DND-41 (cell line): ENCODE measurements at regions not wholly inside any gene's neighbourhood (a gene's known extent, or its start where the extent isn't known, plus 50 kb on each side); places are given as distances from the start of the nearest gene placed in this dataset.

Source experiments
- ATAC-seq: fragments of 200-7000 bp; cut with Tn5 transposase; 3 replicates; pipeline ENCODE4 v1.9.1; 2021; ENCODE audit warnings: low read depth; ENCODE audit not compliant: insufficient read depth
- DNase-seq: peaks from one replicate; pipeline ENCODE4 v3.0.0-alpha.2; 2020
- H2AFZ ChIP-seq: 2 replicates; pipeline ENCODE4 v1.6.0; 2012; ENCODE audit warnings: low read depth, low read length
- H3K27ac ChIP-seq: 2 replicates; pipeline ENCODE4 v1.5.1; 2012; ENCODE audit warnings: low read length, inconsistent platforms
- H3K27me3 ChIP-seq: fragments of 200-600 bp; sonication (generic); 2 replicates; pipeline ENCODE4 v1.6.0; 2012; ENCODE audit warnings: low read length, mild to moderate bottlenecking, inconsistent platforms; ENCODE audit not compliant: insufficient read depth, poor library complexity
- H3K36me3 ChIP-seq: 2 replicates; pipeline ENCODE4 v1.5.1; 2012; ENCODE audit warnings: low read length, inconsistent platforms; ENCODE audit not compliant: insufficient read depth
- H3K4me1 ChIP-seq: 2 replicates; pipeline ENCODE4 v1.5.1; 2012; ENCODE audit warnings: mild to moderate bottlenecking, low read length; ENCODE audit not compliant: insufficient read depth
- H3K4me2 ChIP-seq: 2 replicates; pipeline ENCODE4 v1.6.0; 2012; ENCODE audit warnings: mild to moderate bottlenecking, moderate library complexity, low read length, inconsistent platforms; ENCODE audit not compliant: insufficient read depth
- H3K4me3 ChIP-seq, 2 experiments: fragments of 200-600 bp in 1 of 2; shearing (Covaris generic) in 1 of 2; 2 replicates each; pipeline ENCODE4 v1.5.1; 2012 to 2016; ENCODE audit warnings: inconsistent platforms in 2 of 2, low read length in 2 of 2, mild to moderate bottlenecking in 2 of 2, low read depth in 1 of 2, moderate library complexity in 1 of 2
- H3K79me2 ChIP-seq: 2 replicates; pipeline ENCODE4 v1.6.0; 2012; ENCODE audit warnings: low read length, inconsistent platforms; ENCODE audit not compliant: insufficient read depth
- H3K9ac ChIP-seq: 2 replicates; pipeline ENCODE4 v1.6.0; 2012; ENCODE audit warnings: low read depth, mild to moderate bottlenecking, inconsistent platforms, low read length, moderate library complexity
- H3K9me3 ChIP-seq: 2 replicates; pipeline ENCODE4 v1.5.1; 2012; ENCODE audit warnings: low read length, moderate library complexity, mild to moderate bottlenecking, inconsistent platforms; ENCODE audit not compliant: insufficient read depth, severe bottlenecking
- H4K20me1 ChIP-seq: 2 replicates; pipeline ENCODE4 v1.6.0; 2012; ENCODE audit warnings: low read length; ENCODE audit not compliant: insufficient read depth
- CTCF ChIP-seq: IDR thresholded peaks from 2 replicates; pipeline ENCODE4 v1.5.1; 2012; ENCODE audit warnings: borderline replicate concordance, low read length, moderate library complexity, mild to moderate bottlenecking; ENCODE audit not compliant: poor library complexity, severe bottlenecking; ENCODE audit errors: extremely low read depth
- EZH2 ChIP-seq: IDR thresholded peaks from 3 replicates; pipeline ENCODE4 v1.6.1; 2012; ENCODE audit warnings: borderline replicate concordance, low read depth, mild to moderate bottlenecking, moderate library complexity, low read length, inconsistent platforms; ENCODE audit not compliant: severe bottlenecking

GRCh38 chr1:200473698-200474371, 64.0 kb upstream of the ZNF281 start:
- Histone ChIP-seq H3K9me3 (no peaks in the 10 kb centered on the region), H3K4me3 (no peak overlapping the region), H4K20me1 (no peaks in the 10 kb centered on the region), H2AFZ (no peak overlapping the region), H3K27me3 (peaks cover 27% of the 10 kb centered on the region), H3K36me3 (no peaks in the 10 kb centered on the region), H3K27ac (no peak overlapping the region), H3K79me2 (no peaks in the 10 kb centered on the region), H3K9ac (no peak overlapping the region), H3K4me2 (no peak overlapping the region), H3K4me1 (no peaks in the 10 kb centered on the region)
- ATAC-seq = no peak; the same call in 2 of the 3 replicates
- no peak for DNase-seq
- TF ChIP-seq CTCF (no peak), EZH2 (no peak)

GRCh38 chr1:200471739-200472138, 61.9 kb upstream of the ZNF281 start:
- ATAC-seq = no peak
- Histone ChIP-seq H4K20me1 (no peaks in the 10 kb centered on the region), H3K9ac (no peak overlapping the region), H3K4me3 (no peak overlapping the region), H3K4me2 (no peak overlapping the region), H3K4me1 (no peaks in the 10 kb centered on the region), H3K9me3 (no peaks in the 10 kb centered on the region), H3K27ac (no peak overlapping the region), H3K27me3 (peaks cover 33% of the 10 kb centered on the region), H2AFZ (no peak overlapping the region), H3K79me2 (no peaks in the 10 kb centered on the region), H3K36me3 (no peaks in the 10 kb centered on the region)
- DNase-seq = no peak
- TF ChIP-seq EZH2 (no peak), CTCF (no peak)

GRCh38 chr1:200468264-200469001, 58.6 kb upstream of the ZNF281 start:
- no peak for DNase-seq
- H3K79me2 ChIP-seq = no peaks in the 10 kb centered on the region
- no peak overlapping the region for H2AFZ ChIP-seq
- no peak overlapping the region for H3K9ac ChIP-seq
- H3K4me1 ChIP-seq = no peaks in the 10 kb centered on the region
- no peak overlapping the region for H3K4me2 ChIP-seq
- no peaks in the 10 kb centered on the region for H3K9me3 ChIP-seq
- H3K27ac ChIP-seq = no peak overlapping the region
- H3K36me3 ChIP-seq = no peaks in the 10 kb centered on the region
- ATAC-seq = no peak
- H3K4me3 ChIP-seq = no peak overlapping the region
- no peaks in the 10 kb centered on the region for H4K20me1 ChIP-seq
- peaks cover 19% of the 10 kb centered on the region for H3K27me3 ChIP-seq
- TF ChIP-seq EZH2 (no peak), CTCF (no peak)
